Activated naive CD8-positive, alpha-beta T cell treated with anti-CD3 and anti-CD28 coated beads for 36 hours (primary cell): ENCODE measurements at regions not wholly inside any gene's neighbourhood (a gene's known extent, or its start where the extent isn't known, plus 50 kb on each side); places are given as distances from the start of the nearest gene placed in this dataset.

Experiments
- DNase-seq: peaks from one replicate; pipeline ENCODE4 v3.0.0; 2021
- H3K27ac Mint-ChIP-seq: one replicate; pipeline ENCODE4 v1.8.0; 2022; ENCODE audit warnings: mild to moderate bottlenecking, moderate library complexity, mixed read lengths
- H3K27me3 Mint-ChIP-seq: one replicate; pipeline ENCODE4 v1.8.0; 2022; ENCODE audit warnings: mild to moderate bottlenecking, mixed read lengths
- H3K36me3 Mint-ChIP-seq: one replicate; pipeline ENCODE4 v1.8.0; 2021; ENCODE audit warnings: mild to moderate bottlenecking, mixed read lengths
- H3K4me1 Mint-ChIP-seq: one replicate; pipeline ENCODE4 v1.8.0; 2021; ENCODE audit warnings: mixed read lengths
- H3K4me3 Mint-ChIP-seq: one replicate; pipeline ENCODE4 v1.8.0; 2022; ENCODE audit warnings: mild to moderate bottlenecking, moderate library complexity, mixed read lengths
- H3K9me3 Mint-ChIP-seq: one replicate; pipeline ENCODE4 v1.8.0; 2022; ENCODE audit warnings: mixed read lengths

- Mint-ChIP-seq H3K27ac (no peak overlapping the region), H3K9me3 (no peaks in the 10 kb centered on the region), H3K36me3 (no peaks in the 10 kb centered on the region), H3K4me3 (no peak overlapping the region), H3K4me1 (no peaks in the 10 kb centered on the region), H3K27me3 (no peaks in the 10 kb centered on the region)
- no peak for DNase-seq
These were observed 117.0 kb upstream of the BLID start for GRCh38 chr11:122232985-122233384.

GRCh38 chr11:122230385-122230755, 114.4 kb upstream of the BLID start:
- Mint-ChIP-seq H3K36me3 (no peaks in the 10 kb centered on the region), H3K27ac (no peak overlapping the region)

GRCh38 chr11:122229481-122230384, 113.7 kb upstream of the BLID start:
- peaks cover 9% of the 10 kb centered on the region for H3K27me3 Mint-ChIP-seq
- no peaks in the 10 kb centered on the region for H3K9me3 Mint-ChIP-seq
- H3K4me1 Mint-ChIP-seq, result no peaks in the 10 kb centered on the region
- no peaks in the 10 kb centered on the region for H3K36me3 Mint-ChIP-seq
- DNase-seq, result no peak
- H3K4me3 Mint-ChIP-seq, result no peak overlapping the region
- H3K27ac Mint-ChIP-seq, result no peak overlapping the region

More at GRCh38 chr11:122230385-122230755, 114.4 kb upstream of the BLID start:
- Mint-ChIP-seq H3K4me3 (no peak overlapping the region), H3K27me3 (peaks cover 9% of the 10 kb centered on the region), H3K9me3 (no peaks in the 10 kb centered on the region), H3K4me1 (no peaks in the 10 kb centered on the region)
- DNase-seq, result no peak

- Mint-ChIP-seq H3K36me3 (no peaks in the 10 kb centered on the region), H3K27ac (no peak overlapping the region), H3K4me1 (no peaks in the 10 kb centered on the region), H3K4me3 (no peak overlapping the region), H3K9me3 (no peaks in the 10 kb centered on the region), H3K27me3 (peaks cover 9% of the 10 kb centered on the region)
- no peak for DNase-seq
These were observed 113.1 kb upstream of the BLID start for GRCh38 chr11:122229078-122229477.

GRCh38 chr11:122226810-122227379, 110.9 kb upstream of the BLID start:
- Mint-ChIP-seq H3K4me3 (no peak overlapping the region), H3K9me3 (no peaks in the 10 kb centered on the region)

GRCh38 chr11:122224867-122225266, 108.9 kb upstream of the BLID start:
- Mint-ChIP-seq H3K27ac (no peak overlapping the region), H3K36me3 (no peaks in the 10 kb centered on the region), H3K27me3 (peaks cover 9% of the 10 kb centered on the region), H3K9me3 (no peaks in the 10 kb centered on the region), H3K4me1 (no peaks in the 10 kb centered on the region), H3K4me3 (no peak overlapping the region)
- no peak for DNase-seq

More at GRCh38 chr11:122226810-122227379, 110.9 kb upstream of the BLID start:
- Mint-ChIP-seq H3K27me3 (peaks cover 9% of the 10 kb centered on the region), H3K36me3 (no peaks in the 10 kb centered on the region), H3K4me1 (no peaks in the 10 kb centered on the region), H3K27ac (no peak overlapping the region)
- no peak for DNase-seq

- Mint-ChIP-seq H3K9me3 (no peaks in the 10 kb centered on the region), H3K27me3 (peaks cover 19% of the 10 kb centered on the region), H3K4me3 (no peak overlapping the region), H3K36me3 (no peaks in the 10 kb centered on the region), H3K27ac (no peak overlapping the region), H3K4me1 (peaks cover 2% of the 10 kb centered on the region)
- DNase-seq, result no peak
These were observed 104.3 kb upstream of the BLID start for GRCh38 chr11:122220321-122220720.

GRCh38 chr11:122219791-122220190, 103.8 kb upstream of the BLID start:
- H3K27me3 Mint-ChIP-seq, result peaks cover 20% of the 10 kb centered on the region
- peaks cover 2% of the 10 kb centered on the region for H3K4me1 Mint-ChIP-seq
- no peak for DNase-seq
- H3K9me3 Mint-ChIP-seq, result no peaks in the 10 kb centered on the region
- no peaks in the 10 kb centered on the region for H3K36me3 Mint-ChIP-seq
- H3K27ac Mint-ChIP-seq, result no peak overlapping the region
- H3K4me3 Mint-ChIP-seq, result no peak overlapping the region

GRCh38 chr11:122215244-122215992, 99.4 kb upstream of the BLID start:
- peak; percentile 33 for DNase-seq
- Mint-ChIP-seq H3K27me3 (peaks cover 20% of the 10 kb centered on the region), H3K9me3 (no peaks in the 10 kb centered on the region), H3K27ac (no peak overlapping the region), H3K4me1 (peaks cover 2% of the 10 kb centered on the region), H3K36me3 (no peaks in the 10 kb centered on the region), H3K4me3 (no peak overlapping the region)

- H3K36me3 Mint-ChIP-seq, result no peaks in the 10 kb centered on the region
- H3K4me3 Mint-ChIP-seq, result no peak overlapping the region
- H3K27ac Mint-ChIP-seq, result no peak overlapping the region
- H3K27me3 Mint-ChIP-seq, result peaks cover 20% of the 10 kb centered on the region
- H3K9me3 Mint-ChIP-seq, result no peaks in the 10 kb centered on the region
- peaks cover 2% of the 10 kb centered on the region for H3K4me1 Mint-ChIP-seq
- DNase-seq, result no peak
These were observed 98.6 kb upstream of the BLID start for GRCh38 chr11:122214567-122214966.

GRCh38 chr11:122214080-122214479, 98.1 kb upstream of the BLID start:
- Mint-ChIP-seq H3K4me1 (peaks cover 2% of the 10 kb centered on the region), H3K27me3 (peaks cover 20% of the 10 kb centered on the region), H3K9me3 (no peaks in the 10 kb centered on the region), H3K36me3 (no peaks in the 10 kb centered on the region), H3K27ac (no peak overlapping the region), H3K4me3 (no peak overlapping the region)
- no peak for DNase-seq

- H3K27me3 Mint-ChIP-seq, result peaks cover 24% of the 10 kb centered on the region
- H3K9me3 Mint-ChIP-seq, result no peaks in the 10 kb centered on the region
- no peaks in the 10 kb centered on the region for H3K36me3 Mint-ChIP-seq
- no peak overlapping the region for H3K27ac Mint-ChIP-seq
- H3K4me1 Mint-ChIP-seq, result peaks cover 2% of the 10 kb centered on the region
- DNase-seq, result no peak
- H3K4me3 Mint-ChIP-seq, result no peak overlapping the region
These were observed 97.2 kb upstream of the BLID start for GRCh38 chr11:122213171-122213570.

GRCh38 chr11:122210367-122210997, 94.5 kb upstream of the BLID start:
- H3K4me1 Mint-ChIP-seq, result peaks cover under 1% of the 10 kb centered on the region
- H3K9me3 Mint-ChIP-seq, result no peaks in the 10 kb centered on the region
- H3K36me3 Mint-ChIP-seq, result no peaks in the 10 kb centered on the region
- peaks cover 15% of the 10 kb centered on the region for H3K27me3 Mint-ChIP-seq
- no peak overlapping the region for H3K27ac Mint-ChIP-seq
- DNase-seq, result no peak
- H3K4me3 Mint-ChIP-seq, result no peak overlapping the region

GRCh38 chr11:122209619-122210366, 93.8 kb upstream of the BLID start:
- no peaks in the 10 kb centered on the region for H3K36me3 Mint-ChIP-seq
- no peak for DNase-seq

More at GRCh38 chr11:122209619-122210366, 93.8 kb upstream of the BLID start:
- no peaks in the 10 kb centered on the region for H3K9me3 Mint-ChIP-seq
- H3K27ac Mint-ChIP-seq, result no peak overlapping the region
- H3K4me1 Mint-ChIP-seq, result no peaks in the 10 kb centered on the region
- H3K4me3 Mint-ChIP-seq, result no peak overlapping the region
- H3K27me3 Mint-ChIP-seq, result peaks cover 16% of the 10 kb centered on the region
